ENCODE measurements at regions not wholly inside any gene's neighbourhood (a gene's known extent, or its start where the extent isn't known, plus 50 kb on each side); places are given as distances from the start of the nearest gene placed in this dataset.

- no peak for DNase-seq (ENCODE audit: low read depth, low spot score)
These were observed 92.5 kb upstream of the NCK2 start for GRCh38 chr2:105652014-105652796.

DNA sequence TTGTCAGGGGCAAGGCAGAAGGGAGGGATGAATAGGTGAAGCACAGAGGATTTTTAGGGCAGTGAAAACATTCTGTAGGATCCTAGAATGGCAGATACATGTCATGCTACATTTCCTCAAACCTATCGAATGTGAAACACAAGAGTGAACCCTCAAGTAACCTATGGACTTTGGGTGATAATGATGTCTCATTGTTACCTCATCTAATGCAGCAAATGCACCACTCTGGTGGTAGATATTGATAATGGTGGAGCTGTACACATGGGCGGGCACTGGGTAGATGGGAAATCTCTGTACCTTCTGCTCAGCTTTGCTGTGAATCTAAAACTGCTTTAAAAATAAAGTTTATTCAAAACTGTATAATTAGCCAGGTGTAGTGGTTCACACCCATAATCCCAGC lies 95.2 kb upstream of the NCK2 start:
- DNase-seq (ENCODE audit: low read depth, low spot score) = no peak

DNA sequence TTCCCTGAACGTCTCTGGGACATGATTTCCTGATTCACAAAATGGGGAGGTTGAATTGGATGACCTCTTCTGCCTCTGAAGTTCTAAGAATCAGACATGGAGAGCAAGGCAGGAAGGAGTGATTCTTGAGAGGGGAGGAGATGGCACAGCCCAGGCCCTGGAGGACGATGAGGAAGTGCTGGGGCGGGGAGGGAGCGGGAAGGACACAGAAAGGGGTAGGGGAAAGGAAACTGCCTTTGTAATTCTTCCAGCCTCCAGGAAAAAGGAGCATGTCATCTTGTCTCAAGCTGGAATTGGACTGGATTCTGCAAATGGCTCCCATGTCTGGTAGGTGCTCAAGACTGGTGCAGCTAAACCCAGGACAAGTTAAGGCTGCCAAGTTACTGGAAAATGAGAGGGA lies 97.0 kb upstream of the NCK2 start:
- no peak for DNase-seq (ENCODE audit: low read depth, low spot score)

- DNase-seq (ENCODE audit: low read depth, low spot score) = no peak
These were observed 98.0 kb upstream of the NCK2 start for GRCh38 chr2:105646774-105647076.

DNA sequence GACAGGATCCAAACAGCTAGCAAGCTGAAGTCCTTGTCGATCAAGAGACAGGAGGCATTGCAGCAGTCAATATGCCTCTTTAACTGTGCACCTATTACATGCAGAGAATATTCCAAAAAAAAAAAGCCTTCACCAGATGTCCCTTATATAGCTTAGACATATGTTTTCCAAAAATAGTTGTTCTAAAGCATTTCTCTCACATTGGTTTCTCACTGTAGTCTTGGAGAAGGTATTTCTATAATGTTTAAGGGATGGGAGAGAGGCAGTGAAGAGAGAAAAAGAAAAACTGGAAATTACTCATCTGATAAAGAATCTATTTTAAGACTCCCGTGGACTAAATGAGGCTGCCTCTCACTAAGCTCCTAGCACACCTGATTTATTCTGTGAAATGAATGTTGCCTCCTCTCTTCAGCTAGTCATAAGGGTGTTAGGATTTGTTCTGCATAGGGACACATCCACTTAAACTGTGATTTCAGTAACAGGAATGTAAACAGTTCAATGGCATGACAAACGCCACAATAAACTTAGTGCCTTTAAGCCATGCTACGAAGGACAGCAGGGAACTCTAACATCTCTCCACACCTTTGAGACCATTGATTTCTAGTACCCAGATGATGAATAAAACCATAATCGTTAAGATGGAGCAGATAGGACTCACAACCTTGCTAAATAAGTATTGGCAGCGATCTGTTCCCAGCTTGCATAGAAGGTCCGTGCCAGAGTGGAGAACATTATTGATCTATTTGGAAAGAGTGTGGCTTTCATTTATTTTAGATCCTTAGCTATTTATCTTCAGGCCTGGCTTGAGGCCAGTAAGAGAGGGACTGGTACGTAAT lies 98.6 kb upstream of the NCK2 start:
- no peak for DNase-seq (ENCODE audit: low read depth, low spot score)

DNA sequence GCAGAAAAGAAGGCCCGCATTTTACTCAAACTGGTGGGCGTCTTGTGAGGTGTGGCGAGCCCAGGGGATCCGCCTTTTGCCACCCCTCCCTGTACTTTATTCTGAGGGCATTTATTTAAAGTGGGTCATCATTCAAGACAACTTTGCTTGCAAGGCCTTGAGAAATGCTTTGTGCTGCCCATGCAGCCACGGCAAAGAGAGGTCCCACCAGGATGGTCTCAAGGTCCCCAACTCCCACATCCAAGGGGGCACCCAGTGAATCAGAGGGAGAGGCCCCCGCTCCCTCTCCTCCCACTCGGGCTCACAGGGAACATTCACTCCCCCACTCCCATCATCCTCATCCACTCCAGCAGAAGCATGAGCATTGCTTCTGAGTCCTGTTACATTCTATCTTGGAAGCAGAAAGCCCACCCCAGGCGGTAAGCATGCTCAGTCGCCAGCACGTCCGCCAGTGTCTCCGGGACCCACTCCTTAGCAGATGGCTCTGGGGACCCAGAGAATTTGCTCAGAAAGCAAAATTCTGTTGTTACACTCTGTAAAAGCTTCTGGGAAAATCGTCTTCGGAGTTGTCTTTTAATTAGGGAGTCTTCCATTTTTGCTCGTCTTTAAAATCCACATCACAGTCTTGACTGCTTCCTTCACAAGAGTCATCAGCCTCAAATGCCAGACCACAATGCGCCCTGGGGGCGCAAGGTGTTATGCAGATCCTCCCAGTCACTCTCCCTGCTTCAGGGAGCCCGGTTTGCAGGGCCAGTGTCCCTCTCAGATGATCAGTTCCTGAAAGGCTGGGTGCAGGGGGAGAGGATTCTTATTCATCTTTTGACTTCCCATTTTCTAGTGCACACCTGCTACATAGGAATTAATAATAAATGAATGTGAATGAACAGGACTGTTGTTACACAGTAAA lies 99.4 kb upstream of the NCK2 start:
- DNase-seq (ENCODE audit: low read depth, low spot score) = no peak

DNA sequence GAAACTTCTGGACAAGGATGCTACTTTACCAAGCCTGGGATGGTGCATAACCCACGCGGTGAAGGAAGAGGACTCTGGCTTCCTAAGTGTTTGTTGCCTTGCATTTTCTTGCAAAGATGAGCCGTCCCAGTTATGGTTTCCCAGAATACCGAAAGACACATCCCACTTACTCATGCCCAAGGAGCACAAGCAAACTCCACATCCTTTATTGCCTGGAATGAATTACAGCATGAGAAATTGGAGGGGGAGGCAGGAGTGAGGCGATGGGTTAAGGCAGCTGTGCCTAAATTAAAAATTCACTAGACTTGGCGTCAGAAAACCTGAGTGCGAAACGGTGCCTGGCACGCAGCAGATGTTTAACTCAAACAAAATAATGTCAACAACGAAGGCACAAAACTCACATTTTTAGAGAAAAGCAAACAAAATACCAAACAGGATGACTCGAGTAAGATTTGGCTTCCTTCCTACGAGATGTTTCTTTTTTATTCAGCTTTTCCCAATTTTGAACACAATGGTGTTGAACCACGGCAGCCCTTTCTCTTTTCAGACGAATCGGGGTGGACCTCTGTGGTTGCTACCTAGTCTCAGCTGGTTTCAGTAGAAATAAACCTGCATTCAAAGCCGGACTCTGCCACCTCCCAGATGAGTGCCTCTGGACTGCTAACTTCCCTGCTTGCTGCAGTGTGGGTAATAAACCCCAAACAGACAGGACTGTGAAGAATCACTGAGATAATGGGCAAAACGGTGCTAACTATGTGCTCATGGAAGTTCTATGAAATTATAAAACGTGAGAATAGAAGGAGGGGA lies 100.3 kb upstream of the NCK2 start:
- DNase-seq (ENCODE audit: low read depth, low spot score) = peak; percentile 10

DNA sequence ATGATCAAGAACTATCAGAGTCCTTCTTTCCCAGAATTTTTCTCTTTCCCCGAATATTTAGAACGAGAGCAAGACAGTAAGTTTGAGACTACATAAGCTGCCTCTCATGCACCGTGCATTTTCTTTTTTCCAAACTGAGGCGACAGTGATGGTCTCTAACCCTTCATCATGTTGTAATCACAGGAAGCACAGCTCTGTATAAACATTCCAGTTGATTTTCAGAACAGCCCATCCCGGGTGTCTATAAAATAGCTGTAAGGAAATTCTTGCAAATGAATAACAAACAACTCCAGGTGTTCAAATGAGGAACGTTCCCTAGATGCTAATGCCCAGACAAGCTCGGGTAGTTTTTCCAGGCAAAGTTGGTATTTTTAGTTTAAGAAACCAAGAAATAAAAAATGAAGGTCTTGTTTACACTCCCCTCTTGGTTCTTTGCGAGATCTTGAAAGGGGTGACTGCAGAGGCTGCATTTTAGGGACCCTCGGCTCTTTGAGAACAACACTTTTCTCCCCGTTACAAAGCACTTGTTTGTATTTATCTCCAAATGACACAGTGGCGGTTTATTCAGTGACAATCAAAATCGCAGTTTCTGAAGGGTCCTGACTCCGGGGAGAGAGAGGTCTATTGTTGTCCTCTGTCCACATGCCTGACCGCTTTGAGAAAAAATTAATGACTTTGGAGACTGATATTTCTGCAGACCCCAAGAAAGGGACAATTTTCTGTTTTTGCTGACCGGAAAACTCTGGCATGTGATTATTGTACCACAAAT lies 101.1 kb upstream of the NCK2 start:
- no peak for DNase-seq (ENCODE audit: low read depth, low spot score)

DNA sequence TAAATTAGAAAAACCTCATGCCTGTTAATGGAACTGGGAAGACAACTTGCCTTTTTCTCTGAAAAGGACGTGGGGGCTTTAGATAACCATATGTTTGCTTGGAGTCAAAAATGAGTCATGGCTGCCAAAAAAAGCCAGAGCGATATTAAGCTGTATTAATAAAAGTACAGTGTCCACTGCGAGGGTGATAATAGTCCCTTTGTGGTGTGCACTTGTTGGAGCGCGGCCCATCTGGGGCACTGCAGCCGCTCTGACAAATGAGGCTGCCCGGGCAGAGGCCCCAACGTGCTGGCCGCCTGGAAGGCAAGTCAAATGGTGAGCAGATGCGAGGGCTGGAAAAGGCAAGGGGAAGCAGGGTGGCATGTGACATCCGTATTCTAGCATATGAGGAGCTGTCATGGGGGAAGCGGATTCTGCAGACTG lies 103.3 kb upstream of the NCK2 start:
- DNase-seq (ENCODE audit: low read depth, low spot score) = peak; percentile 8

- DNase-seq (ENCODE audit: low read depth, low spot score) = no peak
These were observed 104.5 kb upstream of the NCK2 start for GRCh38 chr2:105640246-105640645.

GRCh38 chr2:105636109-105636740 lies 108.5 kb upstream of the NCK2 start:
- no peak for DNase-seq (ENCODE audit: low read depth, low spot score)

DNA sequence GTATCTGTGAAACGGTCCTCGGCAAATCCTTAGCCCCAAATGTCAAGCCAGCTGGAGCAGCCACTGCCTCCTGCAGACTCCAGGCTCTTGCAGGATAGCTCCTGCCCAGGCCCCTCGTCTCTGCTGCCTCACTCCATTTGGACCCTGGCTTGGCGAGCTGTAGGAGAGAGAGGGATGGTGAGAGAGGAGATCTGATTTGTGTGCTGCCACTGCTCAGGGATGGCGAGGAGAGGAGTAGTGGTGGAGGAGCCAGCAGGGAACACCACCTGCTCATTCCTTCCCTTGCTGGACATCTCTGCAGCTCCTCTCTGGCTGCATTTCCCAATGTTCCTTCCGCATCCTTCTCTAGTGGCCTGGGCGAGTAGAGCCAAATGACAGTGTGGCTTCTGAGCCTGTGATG lies 109.1 kb upstream of the NCK2 start:
- DNase-seq (ENCODE audit: low read depth, low spot score) = no peak

GRCh38 chr2:105634198-105634597 lies 110.5 kb upstream of the NCK2 start:
- DNase-seq (ENCODE audit: low read depth, low spot score) = no peak

DNA sequence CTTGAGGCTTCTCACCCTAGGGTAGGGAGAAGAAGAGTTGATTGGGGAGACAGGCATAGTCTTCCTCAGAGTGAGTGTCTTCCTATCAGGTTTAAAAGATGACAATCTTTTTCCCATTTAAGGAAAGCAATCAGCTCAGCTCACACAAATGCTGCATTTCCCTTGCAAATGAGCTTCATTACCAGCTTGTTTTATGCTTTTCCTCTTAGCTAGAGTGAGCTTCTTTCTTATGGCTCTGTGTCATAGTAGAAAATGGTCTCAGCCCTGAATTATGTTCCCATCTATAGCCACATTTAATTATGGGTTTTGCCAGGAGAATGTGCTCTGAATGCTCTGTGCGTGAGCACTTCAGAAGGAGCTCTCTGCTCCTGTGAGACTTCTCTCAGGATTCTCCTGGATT lies 112.8 kb upstream of the NCK2 start:
- no peak for DNase-seq (ENCODE audit: low read depth, low spot score)

GRCh38 chr2:105631011-105631410 lies 113.7 kb upstream of the NCK2 start:
- DNase-seq (ENCODE audit: low read depth, low spot score) = no peak

DNA sequence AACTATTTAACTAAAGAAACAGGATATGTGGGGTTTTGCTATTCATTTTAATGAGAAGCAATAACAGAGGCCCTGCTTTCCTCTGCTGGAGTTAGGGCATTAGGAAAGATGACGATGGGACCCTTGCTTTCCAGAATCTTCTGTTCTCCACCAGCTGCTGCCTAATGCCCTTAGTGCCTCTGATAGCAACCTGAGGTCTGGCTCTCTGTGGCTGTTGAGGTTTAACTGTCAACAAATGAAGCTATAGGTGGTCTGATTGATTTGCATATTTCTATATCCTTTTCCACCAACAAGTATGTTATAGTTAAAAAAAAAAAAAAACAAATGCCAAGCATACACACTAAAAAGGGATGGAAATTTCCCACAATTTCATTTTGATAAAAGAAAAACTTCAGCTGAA lies 115.1 kb upstream of the NCK2 start:
- no peak for DNase-seq (ENCODE audit: low read depth, low spot score)

DNA sequence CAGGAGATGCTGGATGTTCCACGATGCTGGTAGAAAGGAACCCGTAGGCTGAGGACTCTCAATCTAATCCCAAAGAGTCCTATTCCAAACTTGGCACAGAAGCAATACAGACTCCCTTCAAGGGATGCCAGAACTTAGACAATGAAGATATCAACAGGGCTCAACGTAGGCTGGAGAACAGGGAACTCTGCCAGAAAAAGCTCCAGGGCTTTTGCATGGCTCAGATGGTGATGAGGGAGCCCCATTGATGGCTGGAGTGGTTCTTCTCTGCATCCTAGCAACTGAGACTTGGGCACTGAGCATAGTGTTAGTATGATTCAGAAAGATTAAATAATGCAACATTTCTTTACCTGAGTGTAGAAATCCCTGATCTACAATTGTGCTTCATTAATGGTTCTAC lies 117.2 kb upstream of the NCK2 start:
- no peak for DNase-seq (ENCODE audit: low read depth, low spot score)

DNA sequence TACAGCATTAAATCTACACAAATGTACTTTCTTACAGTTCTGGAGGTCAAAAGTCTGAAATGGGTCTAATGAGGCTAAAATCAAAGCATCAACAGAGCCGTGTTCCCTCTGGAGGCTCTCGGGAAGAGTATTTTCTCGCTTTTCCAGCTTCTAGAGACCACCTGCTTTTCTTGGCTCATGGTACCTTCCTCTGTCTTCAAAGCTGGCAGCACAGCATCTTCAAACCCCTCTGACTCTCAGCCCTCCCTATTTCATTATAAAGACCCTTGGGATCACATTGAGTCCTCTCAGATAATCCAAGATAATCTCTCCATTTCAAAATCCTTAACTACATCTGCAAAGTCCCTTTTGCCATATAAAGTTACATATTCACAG lies 117.8 kb upstream of the NCK2 start:
- no peak for DNase-seq (ENCODE audit: low read depth, low spot score)

GRCh38 chr2:105626212-105626965 lies 118.3 kb upstream of the NCK2 start:
- DNase-seq (ENCODE audit: low read depth, low spot score) = no peak

Measured in astrocyte of the hippocampus (primary cell).